HG02588 (cell line): ENCODE measurements at regions not wholly inside any gene's neighbourhood (a gene's known extent, or its start where the extent isn't known, plus 50 kb on each side); places are given as distances from the start of the nearest gene placed in this dataset.

ENCODE experiments used
- ATAC-seq: cut with Tn5 transposase; IDR thresholded peaks from one replicate; pipeline ENCODE4 v1.9.1; 2021; ENCODE audit warnings: mild to moderate bottlenecking, moderate library complexity; ENCODE audit not compliant: unreplicated experiment

GRCh38 chr12:97082029-97082428 is 175.0 kb downstream of the NEDD1 start:
- no peak for ATAC-seq

DNA sequence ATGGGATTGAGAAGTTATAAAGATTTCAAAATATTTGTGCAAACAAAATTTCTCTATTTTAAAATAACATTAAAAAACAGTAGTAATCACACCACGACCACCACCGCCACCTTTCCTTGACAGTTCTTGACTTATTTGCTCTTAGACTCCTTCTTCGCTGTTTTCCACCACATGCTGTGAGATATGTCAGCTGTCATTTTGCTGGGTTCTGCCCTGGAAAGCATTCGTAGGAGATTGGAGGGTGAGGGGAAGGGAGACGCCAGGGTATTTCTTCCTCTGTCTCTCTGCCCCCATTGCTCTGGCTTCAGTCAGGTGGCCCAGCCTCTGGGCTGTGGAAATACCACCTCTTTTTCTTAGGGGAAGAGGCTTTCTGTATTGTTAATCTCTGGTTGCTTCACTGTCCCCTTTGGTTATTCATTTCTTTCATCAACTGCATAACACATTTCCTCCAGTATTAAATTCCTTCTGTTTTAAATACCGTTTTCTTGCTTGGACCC is 186.2 kb downstream of the NEDD1 start:
- no peak for ATAC-seq

- ATAC-seq: no peak
These were observed 190.7 kb downstream of the NEDD1 start for GRCh38 chr12:97097734-97098133.

DNA sequence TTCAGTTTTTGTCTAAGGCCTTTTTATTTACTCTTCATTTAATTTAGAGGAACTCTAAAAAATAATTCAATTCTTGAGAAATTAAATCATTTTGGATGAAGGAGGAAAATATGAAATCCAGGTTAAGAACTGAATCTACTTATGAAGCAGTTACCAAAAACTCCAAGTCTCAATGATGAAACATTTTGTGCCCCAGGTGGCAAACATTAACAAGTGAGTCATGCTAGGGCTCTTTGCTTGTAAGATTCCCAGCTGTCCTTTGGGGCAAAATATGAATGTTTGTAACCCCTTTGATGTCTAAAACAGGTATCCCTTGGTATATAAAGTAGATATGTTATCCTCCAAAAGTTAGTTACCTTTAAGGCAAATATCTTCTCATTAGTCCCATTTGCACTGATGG is 202.4 kb downstream of the NEDD1 start:
- no peak for ATAC-seq

- ATAC-seq: no peak
These were observed 205.1 kb downstream of the NEDD1 start for GRCh38 chr12:97112136-97112535.

DNA sequence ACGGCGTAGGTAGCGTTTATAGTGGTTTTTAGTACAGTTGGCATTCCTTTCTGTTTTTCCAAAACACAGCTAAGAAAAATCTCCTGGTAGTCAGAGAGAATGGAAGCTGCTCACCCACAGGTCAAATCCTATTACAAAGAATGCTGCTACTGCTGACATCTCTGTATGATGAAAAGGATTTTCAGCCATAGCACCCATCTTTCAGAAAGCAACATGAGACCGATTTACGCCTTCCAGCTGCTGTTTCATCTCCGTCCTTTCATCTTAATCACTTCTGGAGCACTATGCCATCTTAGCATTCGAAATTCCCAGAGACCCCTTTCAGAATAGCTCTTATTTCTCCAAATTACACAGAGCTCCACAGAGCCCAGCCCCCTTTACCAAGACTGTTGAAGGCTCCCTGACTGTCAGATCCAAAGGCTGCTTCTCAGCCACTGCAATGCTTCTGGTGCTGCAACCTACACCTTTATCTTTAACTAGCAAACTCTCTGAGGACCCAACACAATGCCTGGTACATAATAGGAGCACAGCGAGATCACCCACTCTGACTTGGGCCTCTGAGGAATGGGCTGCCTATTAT is 211.8 kb downstream of the NEDD1 start:
- no peak for ATAC-seq

- ATAC-seq: no peak
These were observed 220.0 kb downstream of the NEDD1 start for GRCh38 chr12:97127061-97127460.

DNA sequence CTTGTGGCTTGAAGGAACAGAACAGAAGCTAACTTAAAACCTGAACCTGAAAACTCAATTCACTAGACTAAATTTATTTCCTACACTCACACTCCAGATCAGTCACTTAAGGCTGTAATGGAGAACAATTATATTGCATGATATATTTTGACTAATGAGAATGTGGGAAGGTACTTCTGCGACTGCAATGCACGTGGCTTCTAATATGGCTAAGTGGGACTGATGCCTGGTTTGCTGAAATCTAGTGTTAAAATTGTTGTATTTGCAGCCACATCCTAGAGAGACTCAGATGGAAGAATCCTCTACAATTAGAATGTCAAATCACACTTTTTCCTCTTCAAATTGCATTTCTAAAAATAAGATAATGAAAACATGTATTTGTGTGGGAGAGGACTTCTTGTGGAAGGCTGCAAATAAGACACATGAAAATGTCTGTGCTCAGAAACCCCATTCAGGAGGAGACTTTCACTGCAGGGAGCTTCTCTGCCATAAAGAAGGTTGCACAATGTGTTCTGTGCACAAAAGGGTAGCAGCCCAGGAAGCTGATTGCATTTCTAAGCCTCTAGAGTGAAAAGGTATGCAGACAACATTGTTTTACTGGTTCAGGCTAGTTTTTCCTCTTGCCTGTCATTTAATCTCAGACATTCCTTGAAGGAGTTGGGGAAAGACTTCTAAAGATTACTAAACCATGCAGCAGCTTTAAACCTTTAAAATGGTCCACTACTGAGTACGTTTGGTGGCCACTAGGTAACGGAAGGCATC is 224.3 kb downstream of the NEDD1 start:
- ATAC-seq: no peak

DNA sequence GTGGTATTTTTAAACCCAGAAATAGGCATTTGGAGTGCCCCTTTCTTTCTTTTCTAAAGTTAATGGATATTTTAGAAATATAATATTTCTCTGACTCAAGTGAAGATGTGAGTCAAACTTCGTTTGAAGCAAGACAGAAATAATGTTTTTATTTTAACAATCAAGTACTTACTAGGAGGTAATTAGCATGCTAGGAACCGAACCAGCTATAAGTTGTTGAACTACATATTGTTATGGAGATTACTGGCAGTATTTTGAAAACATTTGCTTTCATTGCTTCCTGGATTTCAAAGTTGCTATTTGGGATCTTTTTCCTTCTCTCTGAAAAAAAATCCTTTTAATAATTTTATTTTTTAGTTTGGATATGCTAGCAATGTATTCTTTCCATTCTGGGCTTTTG is 225.2 kb downstream of the NEDD1 start:
- ATAC-seq: no peak

- ATAC-seq: no peak
These were observed 227.4 kb downstream of the NEDD1 start for GRCh38 chr12:97134495-97134894.

DNA sequence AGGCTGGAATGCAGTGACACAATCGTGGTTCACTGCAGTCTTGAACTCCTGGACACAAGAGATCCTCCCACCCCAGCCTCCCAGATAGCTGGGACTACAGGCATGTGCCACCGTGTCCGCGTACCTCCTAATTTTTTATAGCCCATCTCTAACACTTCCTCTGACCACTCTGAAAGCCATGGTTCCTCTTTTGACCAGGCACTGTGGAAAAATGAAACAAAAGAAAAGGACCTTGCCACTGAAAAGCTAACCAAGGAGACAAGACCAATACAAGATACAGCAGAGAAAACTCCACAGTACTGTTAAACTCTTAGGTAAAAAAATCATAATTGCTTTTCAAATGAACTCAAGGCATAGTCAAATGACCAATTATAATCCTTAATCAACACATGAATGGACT is 233.3 kb downstream of the NEDD1 start:
- ATAC-seq: no peak

- ATAC-seq: no peak
These were observed 235.8 kb downstream of the NEDD1 start for GRCh38 chr12:97142737-97143410.

GRCh38 chr12:97148941-97149559 is 242.0 kb downstream of the NEDD1 start:
- peak; percentile 98 for ATAC-seq

GRCh38 chr12:97151481-97151880 is 244.4 kb downstream of the NEDD1 start:
- no peak for ATAC-seq

DNA sequence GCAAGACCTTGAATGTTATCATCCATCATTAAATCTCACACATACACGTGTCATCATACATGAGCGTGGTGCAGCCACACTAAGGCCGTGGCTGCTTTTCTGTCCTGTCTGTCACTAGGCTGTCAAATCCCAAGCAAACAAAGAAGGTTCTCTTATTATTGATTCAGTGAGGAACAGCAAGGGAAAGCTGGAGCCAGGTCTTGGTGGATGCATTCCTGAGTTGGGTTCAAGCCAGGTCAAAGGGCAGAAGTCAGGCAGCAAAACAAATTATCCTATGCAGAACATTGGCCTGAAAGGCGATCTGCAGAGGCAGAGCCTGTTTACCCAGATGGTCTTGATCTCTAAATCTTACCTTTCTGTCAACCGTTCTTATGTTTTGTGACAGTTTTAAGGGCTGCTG is 252.3 kb downstream of the NEDD1 start:
- no peak for ATAC-seq

DNA sequence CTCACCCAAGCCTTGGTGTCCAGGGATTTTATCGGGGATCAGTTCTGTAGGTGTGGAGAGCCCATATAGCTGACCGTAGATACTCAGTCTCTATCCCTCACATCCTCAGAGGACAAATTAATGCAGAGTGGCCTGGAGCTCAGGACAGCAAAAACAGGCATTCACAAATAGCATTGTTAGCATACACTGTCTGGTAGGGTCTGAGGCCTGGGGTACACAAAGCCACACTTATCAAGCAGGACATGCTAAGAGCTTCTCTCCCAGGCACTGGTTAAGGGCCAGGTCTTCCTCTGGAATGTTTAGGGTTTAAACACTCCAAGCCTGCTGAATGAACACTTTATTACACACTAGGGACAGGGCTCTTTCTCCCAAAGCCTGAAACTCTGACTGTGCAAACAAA is 253.2 kb downstream of the NEDD1 start:
- no peak for ATAC-seq

DNA sequence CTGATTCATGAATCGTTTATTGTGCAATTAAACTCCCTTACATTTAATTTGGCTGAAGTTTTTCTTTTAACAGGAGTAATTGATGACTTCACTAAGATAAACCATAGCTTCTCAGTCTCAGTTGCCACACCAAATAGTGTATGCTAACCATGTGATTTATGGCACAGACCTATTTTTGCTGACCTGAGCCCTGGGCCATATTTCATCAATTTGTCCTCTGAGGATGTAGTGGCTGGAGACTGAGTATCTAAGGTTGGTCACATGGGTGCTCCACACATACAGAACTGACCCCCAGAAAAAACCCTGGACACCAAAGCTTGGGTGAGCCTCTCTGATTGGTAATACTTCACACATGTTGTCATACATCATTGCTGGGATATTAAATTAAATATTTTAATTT is 255.1 kb downstream of the NEDD1 start:
- ATAC-seq: no peak

DNA sequence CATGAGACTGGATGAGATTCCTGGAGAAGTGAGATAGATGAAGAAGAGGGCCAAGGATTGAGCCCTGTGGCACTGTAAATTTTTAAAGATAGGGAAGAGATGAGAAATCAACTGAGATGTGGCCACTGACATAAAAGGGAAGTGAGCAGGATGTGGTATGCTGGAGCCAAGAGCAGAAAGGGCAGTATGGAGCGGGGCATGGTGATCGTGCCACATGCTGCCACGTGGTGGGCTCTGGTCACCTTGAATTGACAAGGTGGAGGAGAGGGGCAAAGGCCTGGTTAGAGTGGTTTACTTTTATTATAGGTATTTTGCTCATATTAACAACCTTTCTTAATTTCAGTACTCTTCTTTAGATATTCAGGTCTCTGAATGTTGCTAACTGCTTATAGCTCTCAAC is 257.9 kb downstream of the NEDD1 start:
- ATAC-seq: no peak

GRCh38 chr12:97167598-97167997 is 260.5 kb downstream of the NEDD1 start:
- no peak for ATAC-seq

- ATAC-seq: no peak
These were observed 261.7 kb downstream of the NEDD1 start for GRCh38 chr12:97168804-97169203.

- no peak for ATAC-seq
These were observed 263.0 kb downstream of the NEDD1 start for GRCh38 chr12:97169889-97170567.
